Ureter (tissue), 1 donor: ENCODE measurements at regions not wholly inside any gene's neighbourhood (a gene's known extent, or its start where the extent isn't known, plus 50 kb on each side); places are given as distances from the start of the nearest gene placed in this dataset.
"Not testable (repeated sequence)": the region's sequence is repeated elsewhere in the genome, so short reads cannot be mapped to it uniquely, and the experiment has no call there.

ENCODE experiments used
- DNase-seq: peaks from one replicate; pipeline ENCODE4 v3.0.0-alpha.2; 2020; ENCODE audit warnings: low spot score
- donor health status: DM: yes; HTN: yes; CAD: no.

GRCh38 chr6:69623357-69623756 lies 173.5 kb downstream of the LMBRD1 start:
- DNase-seq: no peak

- no peak for DNase-seq
These were observed 173.9 kb downstream of the LMBRD1 start for GRCh38 chr6:69622924-69623323.

- no peak for DNase-seq
These were observed 174.6 kb downstream of the LMBRD1 start for GRCh38 chr6:69622230-69622629.

GRCh38 chr6:69617163-69617562 lies 179.6 kb downstream of the LMBRD1 start:
- no peak for DNase-seq

GRCh38 chr6:69609836-69610472 lies 186.9 kb downstream of the LMBRD1 start:
- no peak for DNase-seq

- peak; percentile 56 for DNase-seq
These were observed 195.7 kb downstream of the LMBRD1 start for GRCh38 chr6:69601132-69601531.

- DNase-seq: no peak
These were observed 202.4 kb downstream of the LMBRD1 start for GRCh38 chr6:69594405-69594804.

- no peak for DNase-seq
These were observed 203.1 kb downstream of the LMBRD1 start for GRCh38 chr6:69593706-69594105.

GRCh38 chr6:69589626-69590025 lies 207.2 kb downstream of the LMBRD1 start:
- DNase-seq: no peak

GRCh38 chr6:69584913-69585729 lies 211.7 kb downstream of the LMBRD1 start:
- no peak for DNase-seq

- no peak for DNase-seq
These were observed 212.3 kb downstream of the LMBRD1 start for GRCh38 chr6:69584536-69584912.

GRCh38 chr6:69581581-69581980 lies 215.2 kb downstream of the LMBRD1 start:
- no peak for DNase-seq

GRCh38 chr6:69580706-69581105 lies 216.1 kb downstream of the LMBRD1 start:
- no peak for DNase-seq

GRCh38 chr6:69578361-69578890 lies 218.4 kb downstream of the LMBRD1 start:
- DNase-seq: no peak

- no peak for DNase-seq
These were observed 225.6 kb downstream of the LMBRD1 start for GRCh38 chr6:69571234-69571633.

GRCh38 chr6:69570106-69570505 lies 226.7 kb downstream of the LMBRD1 start:
- DNase-seq: no peak

- not testable (repeated sequence) for DNase-seq
These were observed 236.2 kb downstream of the LMBRD1 start for GRCh38 chr6:69560597-69560996.

- DNase-seq: no peak
These were observed 241.6 kb downstream of the LMBRD1 start for GRCh38 chr6:69555088-69555638.

GRCh38 chr6:69542494-69542893 lies 254.3 kb downstream of the LMBRD1 start:
- no peak for DNase-seq

- DNase-seq: no peak
These were observed 268.8 kb downstream of the LMBRD1 start for GRCh38 chr6:69527921-69528476.

GRCh38 chr6:69515480-69515879 lies 281.3 kb downstream of the LMBRD1 start:
- not testable (repeated sequence) for DNase-seq

GRCh38 chr6:69494595-69494994 lies 302.2 kb downstream of the LMBRD1 start:
- DNase-seq: no peak

- DNase-seq: no peak
These were observed 306.8 kb downstream of the LMBRD1 start for GRCh38 chr6:69489970-69490369.
